NCI-H748 treated with DMSO at 0.1 percent for 48 hours (cell line): ENCODE measurements at regions not wholly inside any gene's neighbourhood (a gene's known extent, or its start where the extent isn't known, plus 50 kb on each side); places are given as distances from the start of the nearest gene placed in this dataset.
"Not testable (repeated sequence)": the region's sequence is repeated elsewhere in the genome, so short reads cannot be mapped to it uniquely, and the experiment has no call there.

Source experiments
- DNase-seq: peaks from one replicate; lab custom pipeline; 2025; lab: John Stamatoyannopoulos, UW

- no peak for DNase-seq
Measured at GRCh38 chr2:185645529-185645928, 93.1 kb upstream of the FSIP2 start.

GRCh38 chr2:185658750-185659149 is 79.9 kb upstream of the FSIP2 start:
- no peak for DNase-seq

GRCh38 chr2:185663811-185664210 is 74.8 kb upstream of the FSIP2 start:
- no peak for DNase-seq

GRCh38 chr2:185664384-185664783 is 74.2 kb upstream of the FSIP2 start:
- DNase-seq = no peak

DNA sequence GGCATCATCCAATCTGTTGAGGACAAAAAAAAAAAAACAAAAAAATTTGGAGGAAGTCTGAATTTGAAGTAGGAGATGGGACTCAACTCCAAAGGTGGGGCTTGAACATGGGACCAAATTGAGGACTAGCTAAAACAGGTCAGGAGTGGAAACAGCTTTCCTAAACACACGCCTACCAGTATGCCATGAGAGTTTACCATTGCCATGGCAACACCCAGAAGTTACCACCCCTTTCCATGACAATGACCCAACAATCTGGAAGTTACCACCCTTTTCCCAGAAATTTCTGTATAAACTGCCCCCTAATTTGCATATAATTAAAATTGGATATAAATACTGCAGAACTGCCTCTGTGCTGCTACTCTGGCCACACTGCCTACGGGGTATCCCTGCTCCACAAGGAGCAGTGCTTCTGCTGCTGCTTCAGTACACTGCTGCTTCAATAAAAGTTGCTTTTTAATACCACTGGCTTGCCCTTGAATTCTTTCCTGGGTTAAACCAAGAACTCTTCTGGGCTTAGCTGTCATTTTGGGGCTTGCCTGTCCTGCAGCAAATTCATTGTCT is 73.3 kb upstream of the FSIP2 start:
- no peak for DNase-seq

DNA sequence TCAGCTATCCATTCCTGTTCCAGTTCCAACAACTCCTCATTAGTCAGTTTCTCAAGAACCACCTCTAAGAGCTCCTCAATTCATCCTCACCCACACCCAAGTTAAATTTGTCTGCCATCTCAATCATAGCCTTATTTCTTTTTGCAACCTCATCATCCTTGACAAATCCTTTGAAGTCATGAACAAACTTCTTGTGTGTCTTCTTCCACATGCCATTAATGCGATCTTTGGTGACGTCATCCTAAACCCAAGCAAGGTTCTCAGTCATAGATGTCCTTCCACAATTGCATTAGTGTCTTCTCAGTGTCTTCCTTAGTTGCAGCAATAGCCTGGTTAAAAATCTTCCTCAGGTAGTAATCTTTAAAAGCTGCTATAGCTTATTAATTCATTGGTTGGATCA is 71.2 kb upstream of the FSIP2 start:
- no peak for DNase-seq

- no peak for DNase-seq
Measured at GRCh38 chr2:185668710-185669109, 69.9 kb upstream of the FSIP2 start.

GRCh38 chr2:185674232-185674631 is 64.4 kb upstream of the FSIP2 start:
- DNase-seq = no peak

DNA sequence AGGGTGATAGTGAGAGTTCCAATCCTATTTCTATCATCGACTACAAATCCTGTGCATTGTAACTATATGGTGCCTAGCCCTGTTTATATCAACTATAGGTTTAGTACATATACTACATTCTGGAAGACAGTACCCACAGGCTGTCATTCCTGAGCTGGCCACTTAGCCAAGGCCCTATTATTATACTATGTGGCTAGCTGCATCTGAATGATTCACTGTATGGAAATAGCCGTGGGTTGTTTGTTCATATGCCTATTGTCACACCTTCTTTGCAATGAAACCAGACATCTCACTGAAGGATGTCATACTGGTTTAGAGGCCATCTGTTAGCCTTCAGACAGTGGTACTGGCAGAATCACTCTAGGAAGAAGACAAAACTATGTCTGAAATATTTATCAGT is 62.3 kb upstream of the FSIP2 start:
- DNase-seq = no peak

- not testable (repeated sequence) for DNase-seq
Measured at GRCh38 chr2:185687001-185687400, 51.6 kb upstream of the FSIP2 start.

- no peak for DNase-seq
Measured at GRCh38 chr2:185687967-185688366, 50.6 kb upstream of the FSIP2 start.
